ENCODE measurements at regions not wholly inside any gene's neighbourhood (a gene's known extent, or its start where the extent isn't known, plus 50 kb on each side); places are given as distances from the start of the nearest gene placed in this dataset.

- Mint-ChIP-seq H3K27me3 (no peaks in the 10 kb centered on the region), H3K9me3 (peaks cover 5% of the 10 kb centered on the region), H3K36me3 (ENCODE audit: insufficient read depth) (no peaks in the 10 kb centered on the region), H3K4me1 (no peaks in the 10 kb centered on the region), H3K27ac (ENCODE audit: low read depth) (no peak overlapping the region), H3K4me3 (no peak overlapping the region)
- no peak for ATAC-seq (replicated peaks; ENCODE audit: extremely low read depth, poor library complexity, severe bottlenecking)
- DNase-seq (ENCODE audit: low spot score in 2 of 2): no peak
Observed at GRCh38 chrX:79300856-79301255, 66.3 kb downstream of the ITM2A start.

DNA sequence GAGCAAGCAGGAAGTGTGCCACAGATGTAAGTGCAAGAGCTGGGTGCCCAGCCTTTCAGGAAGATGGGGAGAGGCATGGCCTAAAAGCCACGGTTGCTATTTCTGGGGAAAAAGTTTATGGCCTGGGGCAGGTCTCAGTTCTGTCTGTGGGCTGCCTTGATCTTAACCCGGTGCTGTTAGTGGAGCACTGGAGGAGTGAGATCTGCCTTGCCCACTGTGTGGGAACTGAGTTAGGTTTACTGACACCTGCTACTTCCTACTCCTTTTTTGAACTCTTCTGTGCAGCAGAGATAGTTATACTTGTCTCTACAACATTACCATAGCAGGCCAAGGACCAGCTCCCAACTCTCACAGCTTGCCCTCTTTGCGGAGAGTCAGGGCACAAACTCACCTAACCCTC lies 76.5 kb downstream of the ITM2A start:
- Mint-ChIP-seq H3K4me3 (no peak overlapping the region), H3K9me3 (peaks cover 6% of the 10 kb centered on the region), H3K27ac (ENCODE audit: low read depth) (no peak overlapping the region), H3K36me3 (ENCODE audit: insufficient read depth) (peaks cover 5% of the 10 kb centered on the region), H3K27me3 (no peaks in the 10 kb centered on the region), H3K4me1 (peaks cover 18% of the 10 kb centered on the region)
- DNase-seq (ENCODE audit: low spot score in 2 of 2): no peak
- no peak for ATAC-seq (replicated peaks; ENCODE audit: extremely low read depth, poor library complexity, severe bottlenecking)

DNA sequence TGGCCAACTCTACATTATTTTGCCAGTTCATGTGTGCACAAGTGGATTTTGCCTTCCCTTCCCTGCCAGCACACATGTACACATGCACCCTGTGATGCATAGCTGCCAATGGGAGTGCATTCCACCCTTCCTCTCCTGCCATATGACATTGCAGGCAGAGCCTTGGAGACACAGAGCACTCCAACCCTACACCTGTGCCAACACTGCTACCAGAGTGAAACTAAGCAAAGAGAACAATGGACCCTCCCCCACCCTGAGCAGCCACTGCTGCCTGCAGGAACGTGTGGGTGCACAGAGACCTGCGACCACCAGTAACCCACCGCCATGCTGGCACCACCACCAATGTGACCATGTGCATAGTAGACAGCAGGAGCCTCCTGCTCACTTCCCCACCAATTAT lies 78.4 kb downstream of the ITM2A start:
- H3K36me3 Mint-ChIP-seq (ENCODE audit: insufficient read depth): peaks cover 5% of the 10 kb centered on the region
- H3K9me3 Mint-ChIP-seq: no peaks in the 10 kb centered on the region
- H3K27me3 Mint-ChIP-seq: no peaks in the 10 kb centered on the region
- DNase-seq (ENCODE audit: low spot score in 2 of 2) (no peak), ATAC-seq (replicated peaks; ENCODE audit: extremely low read depth, poor library complexity, severe bottlenecking) (no peak)
- peaks cover 20% of the 10 kb centered on the region for H3K4me1 Mint-ChIP-seq
- H3K4me3 Mint-ChIP-seq: no peak overlapping the region
- H3K27ac Mint-ChIP-seq (ENCODE audit: low read depth): no peak overlapping the region

DNA sequence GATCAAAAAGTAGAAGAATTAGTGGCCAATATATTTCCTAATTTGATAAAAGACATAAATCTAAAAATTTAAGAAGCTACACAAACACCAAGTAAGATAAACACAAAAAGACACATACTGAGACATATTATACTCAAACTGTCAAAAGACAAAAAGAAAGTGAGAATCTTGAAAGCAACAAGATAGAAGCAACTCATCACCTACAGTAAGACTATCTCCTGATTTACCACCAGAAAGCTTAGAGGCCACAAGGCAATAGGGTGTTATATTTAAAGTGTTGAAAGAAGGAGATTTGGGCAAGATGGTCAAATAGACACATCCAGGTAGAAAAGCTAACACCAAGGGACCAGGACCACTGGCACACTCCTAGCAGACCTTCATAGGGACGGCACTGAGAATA lies 79.4 kb downstream of the ITM2A start:
- no peak overlapping the region for H3K4me3 Mint-ChIP-seq
- no peaks in the 10 kb centered on the region for H3K27me3 Mint-ChIP-seq
- no peaks in the 10 kb centered on the region for H3K9me3 Mint-ChIP-seq
- H3K36me3 Mint-ChIP-seq (ENCODE audit: insufficient read depth): peaks cover 5% of the 10 kb centered on the region
- DNase-seq (ENCODE audit: low spot score in 2 of 2) (no peak), ATAC-seq (replicated peaks; ENCODE audit: extremely low read depth, poor library complexity, severe bottlenecking) (no peak)
- H3K4me1 Mint-ChIP-seq: peaks cover 23% of the 10 kb centered on the region
- peak overlapping the region; percentile 50 for H3K27ac Mint-ChIP-seq (ENCODE audit: low read depth)

- H3K36me3 Mint-ChIP-seq (ENCODE audit: insufficient read depth): peaks cover 3% of the 10 kb centered on the region
- no peak for DNase-seq (ENCODE audit: low spot score in 2 of 2)
- peaks cover 15% of the 10 kb centered on the region for H3K4me1 Mint-ChIP-seq
- no peak overlapping the region for H3K4me3 Mint-ChIP-seq
- no peaks in the 10 kb centered on the region for H3K27me3 Mint-ChIP-seq
- peaks cover 7% of the 10 kb centered on the region for H3K9me3 Mint-ChIP-seq
- ATAC-seq (replicated peaks; ENCODE audit: extremely low read depth, poor library complexity, severe bottlenecking): no peak
- H3K27ac Mint-ChIP-seq (ENCODE audit: low read depth): no peak overlapping the region
Observed at GRCh38 chrX:79281775-79282174, 85.4 kb downstream of the ITM2A start.

DNA sequence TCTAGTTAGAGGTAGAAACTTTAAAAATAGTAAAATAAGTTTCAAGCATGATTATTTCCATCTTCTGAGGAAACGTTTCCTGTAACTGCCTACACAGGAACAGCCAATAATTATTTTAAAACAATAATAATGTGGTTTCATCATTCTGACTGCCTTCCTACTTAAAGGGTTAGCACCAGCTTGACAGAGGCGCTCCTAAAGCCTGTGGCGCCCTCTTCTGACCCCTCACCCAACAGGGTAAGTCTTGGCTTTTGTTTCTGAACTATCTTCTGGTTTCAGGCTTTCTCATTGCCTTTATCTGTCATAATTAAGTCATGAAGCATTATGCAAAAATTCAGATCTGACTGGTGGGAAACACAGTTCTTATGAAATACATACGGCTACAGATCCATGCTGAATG lies 96.7 kb downstream of the ITM2A start:
- ATAC-seq (replicated peaks; ENCODE audit: extremely low read depth, poor library complexity, severe bottlenecking): peak; percentile 88
- H3K27me3 Mint-ChIP-seq: no peaks in the 10 kb centered on the region
- H3K36me3 Mint-ChIP-seq (ENCODE audit: insufficient read depth): no peaks in the 10 kb centered on the region
- H3K27ac Mint-ChIP-seq (ENCODE audit: low read depth): peak overlapping the region; percentile 84
- DNase-seq (ENCODE audit: low spot score in 2 of 2): peak; percentile 28 to 54
- H3K4me3 Mint-ChIP-seq: no peak overlapping the region
- no peaks in the 10 kb centered on the region for H3K9me3 Mint-ChIP-seq
- peaks cover 24% of the 10 kb centered on the region for H3K4me1 Mint-ChIP-seq

DNA sequence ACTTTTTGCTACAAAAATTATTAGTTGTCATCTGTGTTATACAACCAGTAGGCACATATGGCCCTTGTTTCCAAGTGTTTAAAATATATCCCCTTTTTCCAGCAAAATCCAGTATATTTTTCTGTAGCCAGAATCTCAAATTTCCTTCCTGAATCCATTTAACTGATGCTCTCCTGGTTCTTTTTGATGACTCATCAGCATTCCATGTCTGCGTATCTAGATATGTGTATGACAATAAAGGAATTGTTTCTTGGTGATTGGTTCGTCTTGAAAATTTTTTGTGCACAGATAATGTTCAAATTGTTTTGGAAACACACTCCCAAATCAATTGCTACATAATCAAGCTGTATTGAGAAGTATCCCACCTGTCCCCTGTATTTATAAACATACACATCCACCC lies 98.3 kb downstream of the ITM2A start:
- H3K4me1 Mint-ChIP-seq: peaks cover 26% of the 10 kb centered on the region
- no peak overlapping the region for H3K4me3 Mint-ChIP-seq
- H3K36me3 Mint-ChIP-seq (ENCODE audit: insufficient read depth): no peaks in the 10 kb centered on the region
- no peaks in the 10 kb centered on the region for H3K9me3 Mint-ChIP-seq
- peak overlapping the region; percentile 69 for H3K27ac Mint-ChIP-seq (ENCODE audit: low read depth)
- no peaks in the 10 kb centered on the region for H3K27me3 Mint-ChIP-seq
- DNase-seq (ENCODE audit: low spot score in 2 of 2) (no peak), ATAC-seq (replicated peaks; ENCODE audit: extremely low read depth, poor library complexity, severe bottlenecking) (no peak)

DNA sequence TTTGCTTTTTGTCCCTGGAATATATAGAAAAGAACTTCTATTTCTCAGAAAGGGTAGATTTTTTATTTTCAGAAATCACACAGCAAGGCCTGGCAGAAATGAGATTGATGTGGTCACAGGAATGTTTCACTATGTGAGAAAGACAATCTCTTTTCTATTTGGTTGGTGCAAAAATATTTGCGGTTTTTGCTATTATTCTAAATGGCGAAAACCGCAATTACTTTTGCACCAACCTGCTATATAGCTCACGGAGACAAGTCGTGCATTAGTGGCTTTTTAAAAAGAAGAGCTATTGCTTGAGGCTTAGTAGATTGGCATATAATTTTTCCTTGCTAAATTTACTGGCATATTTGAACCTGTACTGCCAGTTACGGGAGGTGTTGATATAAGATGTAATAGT lies 100.4 kb downstream of the ITM2A start:
- Mint-ChIP-seq H3K27ac (ENCODE audit: low read depth) (peak overlapping the region; percentile 80), H3K9me3 (no peaks in the 10 kb centered on the region), H3K4me1 (peaks cover 39% of the 10 kb centered on the region), H3K36me3 (ENCODE audit: insufficient read depth) (peaks cover 2% of the 10 kb centered on the region), H3K27me3 (no peaks in the 10 kb centered on the region), H3K4me3 (peak overlapping the region; percentile 61)
- DNase-seq (ENCODE audit: low spot score in 2 of 2) (no peak), ATAC-seq (replicated peaks; ENCODE audit: extremely low read depth, poor library complexity, severe bottlenecking) (no peak)

DNA sequence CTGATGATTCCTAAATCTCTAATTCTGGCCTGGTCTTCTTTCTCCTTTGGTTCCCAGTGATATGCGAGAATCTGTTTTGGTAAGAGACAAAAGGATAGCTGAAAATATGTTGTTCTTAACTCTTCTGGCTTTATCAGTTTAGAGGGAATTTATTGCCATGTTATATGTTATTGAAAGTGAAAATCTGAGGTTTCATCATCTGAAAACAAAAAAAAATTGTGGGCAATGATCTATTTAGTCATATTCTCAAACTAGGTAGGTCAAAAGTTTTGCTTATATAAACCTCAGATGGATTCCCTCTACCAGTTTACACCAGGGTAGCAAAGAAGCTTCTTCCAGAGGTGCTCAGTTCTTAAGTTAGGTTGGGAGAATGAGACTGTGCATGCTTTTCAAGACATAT lies 103.6 kb downstream of the ITM2A start:
- peaks cover 39% of the 10 kb centered on the region for H3K4me1 Mint-ChIP-seq
- DNase-seq (ENCODE audit: low spot score in 2 of 2) (no peak), ATAC-seq (replicated peaks; ENCODE audit: extremely low read depth, poor library complexity, severe bottlenecking) (no peak)
- peak overlapping the region; percentile 45 for H3K4me3 Mint-ChIP-seq
- H3K27me3 Mint-ChIP-seq: no peaks in the 10 kb centered on the region
- peak overlapping the region; percentile 92 for H3K27ac Mint-ChIP-seq (ENCODE audit: low read depth)
- H3K9me3 Mint-ChIP-seq: no peaks in the 10 kb centered on the region
- peaks cover 11% of the 10 kb centered on the region for H3K36me3 Mint-ChIP-seq (ENCODE audit: insufficient read depth)

DNA sequence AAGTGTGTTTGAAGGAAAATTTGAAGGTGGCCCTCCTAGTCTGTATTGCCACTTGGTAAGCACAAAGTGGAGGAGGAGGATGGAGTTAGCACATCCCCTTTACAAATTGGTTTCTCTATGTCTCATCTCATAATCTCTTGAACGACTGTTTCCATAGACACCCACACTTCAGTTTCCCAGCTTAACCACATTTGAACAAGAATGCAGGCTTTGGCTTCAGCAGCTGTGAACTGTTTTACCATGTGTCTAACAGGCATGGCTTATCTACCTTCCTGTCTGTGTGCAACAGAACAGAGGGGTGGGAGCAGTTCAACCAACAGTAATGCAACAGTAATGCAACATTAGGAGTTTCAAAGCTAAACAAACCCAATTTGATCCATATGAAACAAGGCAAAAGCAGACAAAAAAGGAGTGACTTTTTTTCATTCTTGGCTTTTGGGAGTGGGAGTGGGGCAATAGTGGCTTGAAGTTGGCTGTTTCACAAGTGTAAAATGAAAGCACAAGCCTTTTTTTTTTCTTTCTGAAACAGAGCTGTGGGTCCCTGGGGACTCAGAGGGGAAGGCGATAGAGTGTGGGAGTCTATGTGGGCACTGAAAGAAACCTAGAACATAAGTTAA lies 108.0 kb downstream of the ITM2A start:
- H3K36me3 Mint-ChIP-seq (ENCODE audit: insufficient read depth): peaks cover 14% of the 10 kb centered on the region
- DNase-seq (ENCODE audit: low spot score in 2 of 2) (peak; percentile 18 to 61), ATAC-seq (replicated peaks; ENCODE audit: extremely low read depth, poor library complexity, severe bottlenecking) (peak; percentile 94)
- no peaks in the 10 kb centered on the region for H3K27me3 Mint-ChIP-seq
- peaks cover 44% of the 10 kb centered on the region for H3K4me1 Mint-ChIP-seq
- H3K9me3 Mint-ChIP-seq: no peaks in the 10 kb centered on the region
- peak overlapping the region; percentile 63 for H3K4me3 Mint-ChIP-seq
- H3K27ac Mint-ChIP-seq (ENCODE audit: low read depth): peak overlapping the region; percentile 91

DNA sequence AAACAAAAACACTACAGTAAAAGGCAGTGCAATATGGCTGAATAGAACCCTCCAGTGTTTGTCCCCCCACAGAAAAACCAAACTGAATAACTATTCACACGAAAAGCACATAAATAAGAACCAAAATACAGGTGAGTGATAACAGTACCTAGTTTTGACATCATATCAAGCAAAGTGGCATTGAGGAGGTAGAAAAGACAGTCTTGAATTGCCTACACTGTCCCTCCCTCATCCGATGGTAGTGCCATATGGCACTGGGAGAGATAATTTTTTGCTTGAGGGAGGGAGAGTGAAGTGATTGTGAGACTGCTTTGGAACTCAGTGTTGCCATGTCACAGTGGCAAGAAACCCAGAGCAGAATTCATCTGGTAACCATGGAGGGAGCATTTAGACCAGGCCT lies 99.2 kb downstream of the GPR174 start:
- no peak overlapping the region for H3K4me3 Mint-ChIP-seq
- peaks cover 5% of the 10 kb centered on the region for H3K9me3 Mint-ChIP-seq
- H3K36me3 Mint-ChIP-seq (ENCODE audit: insufficient read depth): peaks cover 4% of the 10 kb centered on the region
- ATAC-seq (replicated peaks; ENCODE audit: extremely low read depth, poor library complexity, severe bottlenecking) (no peak), DNase-seq (ENCODE audit: low spot score in 2 of 2) (no peak)
- no peaks in the 10 kb centered on the region for H3K27me3 Mint-ChIP-seq
- H3K4me1 Mint-ChIP-seq: peaks cover 34% of the 10 kb centered on the region
- no peak overlapping the region for H3K27ac Mint-ChIP-seq (ENCODE audit: low read depth)

DNA sequence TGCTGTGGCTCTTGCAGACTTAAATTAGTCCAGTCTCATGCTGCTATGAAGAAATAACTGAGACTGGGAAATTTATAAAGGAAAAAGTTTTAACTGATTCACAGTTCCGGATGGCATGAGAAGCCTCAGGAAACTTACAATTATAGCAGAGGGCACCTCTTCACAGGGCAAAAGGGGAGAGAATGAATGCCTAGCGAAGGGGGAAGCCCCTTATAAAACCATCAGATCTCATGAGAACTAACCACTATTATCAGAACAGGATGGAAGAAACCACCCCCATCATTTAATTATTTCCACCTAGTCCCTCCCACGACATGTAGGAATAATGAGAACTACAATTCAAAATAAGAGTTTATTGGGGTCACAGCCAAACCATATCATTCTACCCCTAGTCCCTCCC lies 91.4 kb downstream of the GPR174 start:
- DNase-seq (ENCODE audit: low spot score in 2 of 2) (no peak), ATAC-seq (replicated peaks; ENCODE audit: extremely low read depth, poor library complexity, severe bottlenecking) (no peak)
- Mint-ChIP-seq H3K4me1 (peaks cover 37% of the 10 kb centered on the region), H3K9me3 (no peaks in the 10 kb centered on the region), H3K27ac (ENCODE audit: low read depth) (peak overlapping the region; percentile 78), H3K36me3 (ENCODE audit: insufficient read depth) (peaks cover 2% of the 10 kb centered on the region), H3K4me3 (peak overlapping the region; percentile 23), H3K27me3 (no peaks in the 10 kb centered on the region)

- Mint-ChIP-seq H3K9me3 (no peaks in the 10 kb centered on the region), H3K36me3 (ENCODE audit: insufficient read depth) (peaks cover 2% of the 10 kb centered on the region), H3K27me3 (no peaks in the 10 kb centered on the region), H3K4me1 (peaks cover 38% of the 10 kb centered on the region), H3K27ac (ENCODE audit: low read depth) (peak overlapping the region; percentile 87), H3K4me3 (peak overlapping the region; percentile 7)
- ATAC-seq (replicated peaks; ENCODE audit: extremely low read depth, poor library complexity, severe bottlenecking): no peak
- no peak for DNase-seq (ENCODE audit: low spot score in 2 of 2)
Observed at GRCh38 chrX:79231662-79232061, 87.2 kb downstream of the GPR174 start.
